T47D (cell line): ENCODE measurements at regions not wholly inside any gene's neighbourhood (a gene's known extent, or its start where the extent isn't known, plus 50 kb on each side); places are given as distances from the start of the nearest gene placed in this dataset.

Experiments
- DNase-seq, 2 experiments: peaks; one replicate each; pipeline versions ENCODE4 v3.0.0 to v3.0.0-alpha.2; 2011 to 2012; ENCODE audit warnings: low read depth in 1 of 2, low spot score in 1 of 2
- JUND ChIP-seq: IDR thresholded peaks from 2 replicates; pipeline ENCODE4 v1.6.1; 2012; ENCODE audit warnings: low read depth
- in situ Hi-C: cut with HindIII; loops from 2 replicates; pipeline ENCODE4 v1.10.0; 2016; ENCODE audit warnings: low sequenced_read_pairs, low pct_unique_long_range_greater_than_20kb

- in situ Hi-C loops = no loop called here
These were observed 104.6 kb upstream of the LSM8 start for GRCh38 chr7:118079369-118079768.

GRCh38 chr7:118080947-118081346, 103.0 kb upstream of the LSM8 start:
- in situ Hi-C loops = no loop called here
- no peak for TF ChIP-seq JUND
- peak in 1 of 2 experiments; percentile 7 for DNase-seq

More at GRCh38 chr7:118079369-118079768, 104.6 kb upstream of the LSM8 start:
- TF ChIP-seq JUND = no peak
- no peak for DNase-seq

- in situ Hi-C loops = no loop called here
- no peak for DNase-seq
- TF ChIP-seq JUND = no peak
These were observed 101.5 kb upstream of the LSM8 start for GRCh38 chr7:118082506-118082905.

GRCh38 chr7:118085000-118085399, 99.0 kb upstream of the LSM8 start:
- in situ Hi-C loops = no loop called here
- no peak for DNase-seq
- no peak for TF ChIP-seq JUND

- in situ Hi-C loops = no loop called here
- DNase-seq = no peak
These were observed 96.8 kb upstream of the LSM8 start for GRCh38 chr7:118087126-118087525.

GRCh38 chr7:118094044-118094443, 89.9 kb upstream of the LSM8 start:
- TF ChIP-seq JUND = no peak
- in situ Hi-C loops = no loop called here
- DNase-seq = peak in 1 of 2 experiments; percentile 42

More at GRCh38 chr7:118087126-118087525, 96.8 kb upstream of the LSM8 start:
- no peak for TF ChIP-seq JUND

GRCh38 chr7:118104812-118105441, 79.0 kb upstream of the LSM8 start:
- in situ Hi-C loops = no loop called here

GRCh38 chr7:118109607-118110006, 74.4 kb upstream of the LSM8 start:
- in situ Hi-C loops = no loop called here
- TF ChIP-seq JUND = no peak
- peak in 1 of 2 experiments; percentile 3 for DNase-seq

More at GRCh38 chr7:118104812-118105441, 79.0 kb upstream of the LSM8 start:
- peak; percentile 6 to 28 for DNase-seq
- TF ChIP-seq JUND = no peak

GRCh38 chr7:118110178-118110925, 73.6 kb upstream of the LSM8 start:
- DNase-seq = no peak
- in situ Hi-C loops = no loop called here
- no peak for TF ChIP-seq JUND

- DNase-seq = no peak
- TF ChIP-seq JUND = no peak
- in situ Hi-C loops = no loop called here
These were observed 72.6 kb upstream of the LSM8 start for GRCh38 chr7:118111347-118111746.

GRCh38 chr7:118114175-118114574, 69.8 kb upstream of the LSM8 start:
- DNase-seq = no peak
- in situ Hi-C loops = no loop called here
- TF ChIP-seq JUND = no peak

GRCh38 chr7:118129041-118129795, 54.7 kb upstream of the LSM8 start:
- TF ChIP-seq JUND = no peak
- DNase-seq = no peak
- in situ Hi-C loops = no loop called here

- DNase-seq = no peak
- in situ Hi-C loops = no loop called here
- no peak for TF ChIP-seq JUND
These were observed 51.2 kb upstream of the LSM8 start for GRCh38 chr7:118132764-118133163.
